ENCODE measurements at regions not wholly inside any gene's neighbourhood (a gene's known extent, or its start where the extent isn't known, plus 50 kb on each side); places are given as distances from the start of the nearest gene placed in this dataset.

GRCh38 chr14:53709381-53709780 lies 247.2 kb downstream of the BMP4 start:
- H3K27me3 ChIP-seq (replicated peaks in 1 of 4; ENCODE audit: control insufficient read depth in 3 of 4, extremely low read depth in 1 of 4, insufficient read depth in 3 of 4, low read length in 3 of 4), result no peaks in the 10 kb centered on the region
- H3K4ac ChIP-seq (replicated peaks; ENCODE audit: insufficient read length, low read depth, low read length), result no peak overlapping the region
- H2AFZ ChIP-seq (ENCODE audit: low read length), result no peak overlapping the region
- CTCF ChIA-PET (ENCODE audit: partially characterized antibody), result interaction anchor here (1.5 kb wide), 1 partner anchor 10 kb away, joined by 4 read pairs; no protein-coding TSS in a partner anchor
- H3K79me2 ChIP-seq (ENCODE audit: control insufficient read depth in 1 of 2, insufficient read depth in 2 of 2, low read length in 2 of 2), result no peaks in the 10 kb centered on the region
- no peak overlapping the region for H2BK5ac ChIP-seq (ENCODE audit: low read depth, low read length)
- no peak overlapping the region for H3K27ac ChIP-seq (ENCODE audit: low read depth, low read length)
- no peak overlapping the region for H4K8ac ChIP-seq (ENCODE audit: extremely low read depth, insufficient read depth, low read length)
- no peak overlapping the region for H2AK5ac ChIP-seq (ENCODE audit: low read depth, low read length)
- H3K79me1 ChIP-seq (ENCODE audit: low read depth, low read length), result no peaks in the 10 kb centered on the region
- H3K36me3 ChIP-seq (ENCODE audit: control insufficient read depth in 2 of 4, insufficient read depth in 4 of 4, low read length in 3 of 4), result no peaks in the 10 kb centered on the region
- DNase-seq (ENCODE audit: low read depth in 1 of 2, low spot score in 2 of 2), result no peak
- H2BK15ac ChIP-seq (ENCODE audit: low read length), result no peak overlapping the region
- WGBS, 2 experiments (ENCODE audit: extremely low coverage in 1 of 2, insufficient coverage in 1 of 2, insufficient read length in 1 of 2, insufficient replicate concordance in 2 of 2, low coverage in 1 of 2, low lambda C conversion rate in 2 of 2, missing lambda C conversion rate in 1 of 2), result 92% methylated on average over 3 of the region's 3 CpGs; no CpG with 5 or more reads in 1 of the 2 experiments
- no peak overlapping the region for H2BK20ac ChIP-seq (ENCODE audit: low read length)
- POLR2A ChIA-PET (ENCODE audit: partially characterized antibody), result no interaction called here
- no peak for TF ChIP-seq JUND (IDR thresholded peaks at IDR 0.05; ENCODE audit: low read length)
- TF ChIP-seq, protein P1, sequence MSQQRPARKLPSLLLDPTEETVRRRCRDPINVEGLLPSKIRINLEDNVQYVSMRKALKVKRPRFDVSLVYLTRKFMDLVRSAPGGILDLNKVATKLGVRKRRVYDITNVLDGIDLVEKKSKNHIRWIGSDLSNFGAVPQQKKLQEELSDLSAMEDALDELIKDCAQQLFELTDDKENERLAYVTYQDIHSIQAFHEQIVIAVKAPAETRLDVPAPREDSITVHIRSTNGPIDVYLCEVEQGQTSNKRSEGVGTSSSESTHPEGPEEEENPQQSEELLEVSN (IDR thresholded peaks at IDR 0.05), result no peak
- TF ChIP-seq RXRA (IDR thresholded peaks at IDR 0.05; ENCODE audit: insufficient read depth, low read depth, low read length), result no peak
- H3K18ac ChIP-seq (ENCODE audit: extremely low read depth, low read length), result no peak overlapping the region
- H3K4me2 ChIP-seq (ENCODE audit: insufficient read depth in 1 of 2, low read depth in 2 of 2, low read length in 2 of 2), result no peak overlapping the region
- no peak overlapping the region for H2BK12ac ChIP-seq (ENCODE audit: low read depth, low read length)
- no peak overlapping the region for H4K91ac ChIP-seq (replicated peaks; ENCODE audit: insufficient read length, low read length)
- H3K14ac ChIP-seq (ENCODE audit: insufficient read length), result no peak overlapping the region
- H3K9me3 ChIP-seq (ENCODE audit: insufficient read depth in 2 of 2, low read depth in 1 of 2, low read length in 1 of 2), result no peaks in the 10 kb centered on the region
- H3K4me3 ChIP-seq (ENCODE audit: extremely low read depth in 1 of 4, insufficient read depth in 2 of 4, low read depth in 3 of 4, low read length in 4 of 4), result no peak overlapping the region
- no peaks in the 10 kb centered on the region; a peak in 2 of 7 replicates for H3K4me1 ChIP-seq (replicated peaks in 1 of 4; ENCODE audit: control insufficient read depth in 3 of 4, insufficient read depth in 4 of 4, low read length in 3 of 4)
- H3K56ac ChIP-seq (replicated peaks; ENCODE audit: insufficient read length, low read depth, low read length), result no peak overlapping the region
- no peak overlapping the region for H4K5ac ChIP-seq (ENCODE audit: insufficient read length, low read depth, low read length)
- no peak for FAIRE-seq
- no peak overlapping the region for H2BK120ac ChIP-seq (replicated peaks; ENCODE audit: low read depth, low read length)
- no peak overlapping the region for H3K23ac ChIP-seq (ENCODE audit: insufficient read length)
- no peak overlapping the region for H3K9ac ChIP-seq (replicated peaks in 1 of 4; ENCODE audit: extremely low read depth in 1 of 4, low read depth in 3 of 4, low read length in 3 of 4)
- H3K23me2 ChIP-seq (ENCODE audit: low read depth, low read length), result no peaks in the 10 kb centered on the region
- no peaks in the 10 kb centered on the region for H4K20me1 ChIP-seq (replicated peaks in 1 of 2; ENCODE audit: control insufficient read depth in 1 of 2, insufficient read depth in 2 of 2, low read length in 2 of 2)

Measured in H1 (cell line).